PC-9 (cell line): ENCODE measurements at regions not wholly inside any gene's neighbourhood (a gene's known extent, or its start where the extent isn't known, plus 50 kb on each side); places are given as distances from the start of the nearest gene placed in this dataset.

ENCODE experiments used
- CTCF ChIP-seq: fragments of 200-600 bp; sonication (generic); conservative IDR thresholded peaks from 2 replicates; pipeline ENCODE4 v1.6.1; 2017; ENCODE audit warnings: mixed run types, antibody characterized with exemption, mild to moderate bottlenecking, moderate library complexity
- EZH2 ChIP-seq: fragments of 200-600 bp; sonication (generic); IDR thresholded peaks from 2 replicates; pipeline ENCODE4 v1.8.0; 2017; ENCODE audit warnings: antibody characterized with exemption, low read depth

- TF ChIP-seq CTCF (no peak), EZH2 (no peak)
Measured at GRCh38 chr1:221268295-221268694, 389.1 kb downstream of the HLX start.
